ENCODE measurements at regions not wholly inside any gene's neighbourhood (a gene's known extent, or its start where the extent isn't known, plus 50 kb on each side); places are given as distances from the start of the nearest gene placed in this dataset.

DNA sequence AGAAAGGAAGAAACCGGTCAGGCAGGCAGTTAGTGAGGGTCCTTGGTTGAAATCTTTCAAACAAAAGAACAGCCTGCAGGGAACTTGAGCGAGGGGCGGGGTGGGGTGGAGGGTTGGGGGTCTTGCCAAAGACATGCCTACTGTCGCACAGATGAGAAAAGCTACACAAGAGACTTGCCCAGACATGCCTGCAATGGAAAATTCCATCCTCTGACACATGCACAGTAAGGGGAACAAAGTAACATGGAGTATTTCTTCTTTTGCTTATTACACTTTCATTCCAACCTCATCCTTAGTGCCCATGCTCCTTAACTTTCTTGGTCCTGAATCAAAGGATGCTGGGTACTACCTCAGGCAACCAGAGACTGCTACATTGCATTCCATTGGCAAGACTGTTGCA lies 1491.2 kb downstream of the STIM2 start:
- TF ChIP-seq POLR2A (IDR thresholded peaks at IDR 0.05): no peak
- TF ChIP-seq, protein P1, sequence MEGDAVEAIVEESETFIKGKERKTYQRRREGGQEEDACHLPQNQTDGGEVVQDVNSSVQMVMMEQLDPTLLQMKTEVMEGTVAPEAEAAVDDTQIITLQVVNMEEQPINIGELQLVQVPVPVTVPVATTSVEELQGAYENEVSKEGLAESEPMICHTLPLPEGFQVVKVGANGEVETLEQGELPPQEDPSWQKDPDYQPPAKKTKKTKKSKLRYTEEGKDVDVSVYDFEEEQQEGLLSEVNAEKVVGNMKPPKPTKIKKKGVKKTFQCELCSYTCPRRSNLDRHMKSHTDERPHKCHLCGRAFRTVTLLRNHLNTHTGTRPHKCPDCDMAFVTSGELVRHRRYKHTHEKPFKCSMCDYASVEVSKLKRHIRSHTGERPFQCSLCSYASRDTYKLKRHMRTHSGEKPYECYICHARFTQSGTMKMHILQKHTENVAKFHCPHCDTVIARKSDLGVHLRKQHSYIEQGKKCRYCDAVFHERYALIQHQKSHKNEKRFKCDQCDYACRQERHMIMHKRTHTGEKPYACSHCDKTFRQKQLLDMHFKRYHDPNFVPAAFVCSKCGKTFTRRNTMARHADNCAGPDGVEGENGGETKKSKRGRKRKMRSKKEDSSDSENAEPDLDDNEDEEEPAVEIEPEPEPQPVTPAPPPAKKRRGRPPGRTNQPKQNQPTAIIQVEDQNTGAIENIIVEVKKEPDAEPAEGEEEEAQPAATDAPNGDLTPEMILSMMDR (IDR thresholded peaks at IDR 0.05): no peak

All from body of pancreas (tissue), 4 donors.